Parathyroid adenoma (tissue), 2 donors: ENCODE measurements at regions not wholly inside any gene's neighbourhood (a gene's known extent, or its start where the extent isn't known, plus 50 kb on each side); places are given as distances from the start of the nearest gene placed in this dataset.

Experiments used
- H2AFZ ChIP-seq: fragments of 300-600 bp; sonication (generic); one replicate; pipeline ENCODE4 v1.7.0; 2017; ENCODE audit warnings: antibody characterized with exemption, mild to moderate bottlenecking
- H3K27ac ChIP-seq: fragments of 300-600 bp; sonication (generic); one replicate; pipeline ENCODE4 v1.7.0; 2017
- H3K27me3 ChIP-seq: fragments of 300-600 bp; sonication (generic); one replicate; pipeline ENCODE4 v1.7.0; 2017; ENCODE audit warnings: low read length; ENCODE audit not compliant: control insufficient read depth, insufficient read depth
- H3K36me3 ChIP-seq: fragments of 300-600 bp; sonication (generic); one replicate; pipeline ENCODE4 v1.7.0; 2017; ENCODE audit warnings: low read length; ENCODE audit not compliant: control insufficient read depth, insufficient read depth
- H3K4me1 ChIP-seq: fragments of 300-600 bp; sonication (generic); one replicate; pipeline ENCODE4 v1.7.0; 2017; ENCODE audit warnings: control low read depth
- H3K4me2 ChIP-seq: fragments of 300-600 bp; sonication (generic); one replicate; pipeline ENCODE4 v1.7.0; 2017; ENCODE audit warnings: low read length
- H3K4me3 ChIP-seq: fragments of 300-600 bp; sonication (generic); one replicate; pipeline ENCODE4 v1.7.0; 2017; ENCODE audit warnings: low read depth, low read length
- H3K79me2 ChIP-seq: fragments of 300-600 bp; sonication (generic); one replicate; pipeline ENCODE4 v1.7.0; 2017; ENCODE audit warnings: control low read depth
- H3K9ac ChIP-seq: fragments of 300-600 bp; sonication (generic); one replicate; pipeline ENCODE4 v1.7.0; 2017; ENCODE audit warnings: mild to moderate bottlenecking
- H3K9me3 ChIP-seq: fragments of 300-600 bp; sonication (generic); one replicate; pipeline ENCODE4 v1.7.0; 2017; ENCODE audit warnings: low read length; ENCODE audit not compliant: control insufficient read depth
- TF ChIP-seq, protein P1 (sequence below): fragments of 300-600 bp; sonication (generic); IDR thresholded peaks from one replicate; pipeline ENCODE4 v1.7.0; 2017; ENCODE audit warnings: antibody characterized with exemption, mild to moderate bottlenecking
- donor health status: primary hyperparathyroidism.

DNA sequence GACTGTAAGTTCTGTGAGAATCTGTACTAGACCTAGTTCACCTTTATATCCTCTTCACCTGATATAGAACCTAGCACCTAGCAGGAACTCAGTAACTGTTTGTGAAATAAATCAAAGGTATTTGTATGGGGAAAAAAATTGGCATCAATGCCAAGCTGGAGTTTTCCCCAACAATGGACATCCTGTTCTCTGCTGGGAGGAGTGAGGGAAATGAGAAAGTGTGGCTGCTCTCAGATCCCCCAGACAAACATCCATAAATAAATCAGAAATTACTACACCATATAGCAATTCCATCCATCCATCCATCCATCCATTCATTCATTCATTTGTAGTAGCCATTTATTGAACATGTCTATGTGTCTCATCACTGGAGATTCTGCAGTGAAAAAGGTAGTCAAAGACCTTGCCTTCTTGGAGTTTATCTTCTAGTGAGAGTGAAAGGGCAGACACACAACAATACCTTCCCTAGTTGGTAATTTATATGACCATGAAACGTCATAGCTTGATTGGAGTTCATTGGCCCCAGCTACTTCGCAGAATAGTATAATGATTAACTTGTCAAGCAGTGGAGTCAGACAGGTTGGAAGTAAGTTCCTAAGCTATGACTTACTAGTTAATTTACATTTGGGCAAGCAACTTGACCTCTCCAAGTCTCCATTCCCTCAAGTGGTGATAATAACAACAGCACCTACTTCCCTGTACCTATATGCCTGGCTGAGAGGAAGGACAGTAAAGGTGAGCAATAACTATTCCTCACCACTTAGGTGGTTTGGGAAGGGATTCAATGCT, 98.7 kb upstream of the KIT start:
- no peaks in the 10 kb centered on the region for H3K27me3 ChIP-seq
- H3K9ac ChIP-seq = no peak overlapping the region
- no peak overlapping the region for H3K4me3 ChIP-seq
- no peak overlapping the region for H3K27ac ChIP-seq
- no peak overlapping the region for H3K4me2 ChIP-seq
- no peaks in the 10 kb centered on the region for H3K79me2 ChIP-seq
- no peaks in the 10 kb centered on the region for H3K4me1 ChIP-seq
- no peaks in the 10 kb centered on the region for H3K36me3 ChIP-seq
- TF ChIP-seq, protein P1, sequence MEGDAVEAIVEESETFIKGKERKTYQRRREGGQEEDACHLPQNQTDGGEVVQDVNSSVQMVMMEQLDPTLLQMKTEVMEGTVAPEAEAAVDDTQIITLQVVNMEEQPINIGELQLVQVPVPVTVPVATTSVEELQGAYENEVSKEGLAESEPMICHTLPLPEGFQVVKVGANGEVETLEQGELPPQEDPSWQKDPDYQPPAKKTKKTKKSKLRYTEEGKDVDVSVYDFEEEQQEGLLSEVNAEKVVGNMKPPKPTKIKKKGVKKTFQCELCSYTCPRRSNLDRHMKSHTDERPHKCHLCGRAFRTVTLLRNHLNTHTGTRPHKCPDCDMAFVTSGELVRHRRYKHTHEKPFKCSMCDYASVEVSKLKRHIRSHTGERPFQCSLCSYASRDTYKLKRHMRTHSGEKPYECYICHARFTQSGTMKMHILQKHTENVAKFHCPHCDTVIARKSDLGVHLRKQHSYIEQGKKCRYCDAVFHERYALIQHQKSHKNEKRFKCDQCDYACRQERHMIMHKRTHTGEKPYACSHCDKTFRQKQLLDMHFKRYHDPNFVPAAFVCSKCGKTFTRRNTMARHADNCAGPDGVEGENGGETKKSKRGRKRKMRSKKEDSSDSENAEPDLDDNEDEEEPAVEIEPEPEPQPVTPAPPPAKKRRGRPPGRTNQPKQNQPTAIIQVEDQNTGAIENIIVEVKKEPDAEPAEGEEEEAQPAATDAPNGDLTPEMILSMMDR = no peak
- H3K9me3 ChIP-seq = no peaks in the 10 kb centered on the region
- no peak overlapping the region for H2AFZ ChIP-seq

DNA sequence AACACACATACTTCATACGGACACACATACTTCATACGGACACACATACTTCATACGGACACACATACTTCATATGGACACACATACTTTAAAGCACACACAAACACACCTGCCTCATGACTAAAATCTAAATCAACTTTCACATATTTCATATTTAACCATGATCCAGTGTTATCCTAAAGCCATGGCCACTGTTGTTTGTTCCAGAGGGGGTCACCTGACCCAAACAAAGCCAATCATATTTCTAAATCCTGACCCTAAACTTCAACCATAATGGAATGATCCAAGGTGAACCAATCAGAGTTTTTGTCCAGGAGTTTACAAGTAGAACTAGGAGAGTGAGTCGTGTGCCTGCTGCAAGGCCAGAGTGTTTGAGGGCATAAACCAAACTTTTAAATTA, 97.2 kb upstream of the KIT start:
- Histone ChIP-seq H3K36me3 (no peaks in the 10 kb centered on the region), H3K79me2 (no peaks in the 10 kb centered on the region), H2AFZ (no peak overlapping the region), H3K4me3 (no peak overlapping the region), H3K9ac (no peak overlapping the region), H3K4me1 (no peaks in the 10 kb centered on the region), H3K27ac (no peak overlapping the region), H3K4me2 (no peak overlapping the region), H3K9me3 (no peaks in the 10 kb centered on the region), H3K27me3 (no peaks in the 10 kb centered on the region)
- TF ChIP-seq, protein P1 = no peak

DNA sequence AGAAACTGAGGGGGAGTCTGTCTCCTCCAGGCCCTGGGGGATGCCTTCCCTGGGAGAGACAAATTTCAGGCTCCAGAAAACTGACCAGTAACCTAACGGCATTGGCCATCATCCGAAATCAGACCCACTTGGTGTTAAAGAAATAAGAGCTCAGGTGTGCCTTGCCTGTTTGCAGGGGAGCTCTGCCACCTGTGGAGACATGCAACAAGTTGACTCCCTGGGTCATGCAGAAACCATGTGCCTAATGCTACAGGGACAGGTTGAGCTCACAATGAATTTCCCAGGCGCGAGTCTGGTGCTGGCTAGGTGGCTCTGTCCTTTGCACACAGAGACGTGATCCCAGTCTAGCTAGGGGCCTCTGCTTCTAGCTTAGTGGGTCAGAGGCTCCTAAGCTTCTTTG, 95.8 kb upstream of the KIT start:
- no peaks in the 10 kb centered on the region for H3K27me3 ChIP-seq
- TF ChIP-seq, protein P1 = no peak

DNA sequence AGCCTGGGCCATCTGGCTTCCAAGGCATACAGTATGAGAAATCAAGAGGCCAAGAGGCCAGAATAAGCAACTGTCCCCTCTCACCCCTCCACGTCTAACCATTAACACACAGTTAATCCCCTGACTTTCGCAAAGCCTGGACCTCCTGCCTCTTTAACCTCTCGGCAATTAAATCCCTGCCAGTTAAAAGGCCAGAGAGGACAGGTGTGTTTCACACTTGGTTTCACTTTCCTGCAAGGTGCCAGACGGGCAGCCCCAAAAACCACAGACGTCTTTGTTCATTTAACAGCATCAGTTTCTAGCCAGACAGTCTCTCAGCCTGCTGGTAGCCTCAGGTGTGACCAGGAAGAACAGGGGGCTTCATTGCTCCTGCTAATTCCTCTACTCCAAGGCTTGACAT, 91.1 kb upstream of the KIT start:
- no peak overlapping the region for H3K27ac ChIP-seq
- no peaks in the 10 kb centered on the region for H3K4me1 ChIP-seq
- H3K36me3 ChIP-seq = no peaks in the 10 kb centered on the region
- H3K79me2 ChIP-seq = no peaks in the 10 kb centered on the region
- H3K9ac ChIP-seq = no peak overlapping the region
- no peak overlapping the region for H3K4me3 ChIP-seq
- H2AFZ ChIP-seq = no peak overlapping the region
- no peak overlapping the region for H3K4me2 ChIP-seq
- H3K27me3 ChIP-seq = no peaks in the 10 kb centered on the region
- TF ChIP-seq, protein P1 = no peak
- no peaks in the 10 kb centered on the region for H3K9me3 ChIP-seq

More for the DNA sequence above, 95.8 kb upstream of the KIT start:
- H3K36me3 ChIP-seq = no peaks in the 10 kb centered on the region
- no peak overlapping the region for H3K4me2 ChIP-seq
- H2AFZ ChIP-seq = no peak overlapping the region
- H3K9me3 ChIP-seq = no peaks in the 10 kb centered on the region
- H3K9ac ChIP-seq = no peak overlapping the region
- no peaks in the 10 kb centered on the region for H3K4me1 ChIP-seq
- no peak overlapping the region for H3K4me3 ChIP-seq
- no peak overlapping the region for H3K27ac ChIP-seq
- no peaks in the 10 kb centered on the region for H3K79me2 ChIP-seq

DNA sequence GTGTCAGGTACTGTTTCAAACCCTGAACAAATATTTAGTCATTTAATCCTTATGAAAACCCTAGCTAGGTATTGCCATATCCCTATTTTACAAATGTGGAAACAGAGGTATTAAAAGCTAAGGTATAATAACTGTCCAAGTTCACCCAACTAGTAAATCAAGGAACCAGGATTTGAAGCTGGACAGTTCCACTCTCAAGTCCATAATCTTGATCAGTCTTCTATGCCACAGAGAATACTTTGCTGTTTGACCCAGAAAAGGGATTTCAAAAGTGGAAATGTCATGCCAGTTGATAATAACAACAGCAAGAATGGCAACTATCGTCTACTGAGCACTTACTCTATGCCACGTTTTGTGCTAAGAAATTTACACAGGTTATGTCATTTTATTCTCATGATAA, 90.4 kb upstream of the KIT start:
- TF ChIP-seq, protein P1 = no peak
- H3K4me3 ChIP-seq = no peak overlapping the region
- H3K9ac ChIP-seq = no peak overlapping the region
- no peak overlapping the region for H3K27ac ChIP-seq
- no peaks in the 10 kb centered on the region for H3K36me3 ChIP-seq
- H2AFZ ChIP-seq = no peak overlapping the region
- no peaks in the 10 kb centered on the region for H3K79me2 ChIP-seq
- no peaks in the 10 kb centered on the region for H3K27me3 ChIP-seq
- H3K4me2 ChIP-seq = no peak overlapping the region
- no peaks in the 10 kb centered on the region for H3K9me3 ChIP-seq
- no peaks in the 10 kb centered on the region for H3K4me1 ChIP-seq
